ENCODE measurements at regions not wholly inside any gene's neighbourhood (a gene's known extent, or its start where the extent isn't known, plus 50 kb on each side); places are given as distances from the start of the nearest gene placed in this dataset.
"Not testable (repeated sequence)": the region's sequence is repeated elsewhere in the genome, so short reads cannot be mapped to it uniquely, and the experiment has no call there.

- no peak for DNase-seq
Measured at GRCh38 chr4:59248313-59248712, 1951.8 kb upstream of the ADGRL3 start.

GRCh38 chr4:59249110-59249509 is 1951.0 kb upstream of the ADGRL3 start:
- no peak for DNase-seq

GRCh38 chr4:59258002-59258401 is 1942.1 kb upstream of the ADGRL3 start:
- DNase-seq = no peak

- DNase-seq = no peak
Measured at GRCh38 chr4:59307609-59308008, 1892.5 kb upstream of the ADGRL3 start.

GRCh38 chr4:59314637-59315036 is 1885.5 kb upstream of the ADGRL3 start:
- no peak for DNase-seq

GRCh38 chr4:59339631-59340030 is 1860.5 kb upstream of the ADGRL3 start:
- no peak for DNase-seq

- DNase-seq = no peak
Measured at GRCh38 chr4:59341506-59341905, 1858.6 kb upstream of the ADGRL3 start.

- no peak for DNase-seq
Measured at GRCh38 chr4:59348949-59349348, 1851.2 kb upstream of the ADGRL3 start.

- DNase-seq = no peak
Measured at GRCh38 chr4:59369229-59369628, 1830.9 kb upstream of the ADGRL3 start.

- no peak for DNase-seq
Measured at GRCh38 chr4:59374416-59374815, 1825.7 kb upstream of the ADGRL3 start.

GRCh38 chr4:59380841-59381366 is 1819.2 kb upstream of the ADGRL3 start:
- no peak for DNase-seq

- no peak for DNase-seq
Measured at GRCh38 chr4:59381591-59381990, 1818.5 kb upstream of the ADGRL3 start.

GRCh38 chr4:59387759-59388758 is 1812.1 kb upstream of the ADGRL3 start:
- no peak for DNase-seq

- no peak for DNase-seq
Measured at GRCh38 chr4:59393780-59394179, 1806.3 kb upstream of the ADGRL3 start.

- no peak for DNase-seq
Measured at GRCh38 chr4:59400334-59400733, 1799.8 kb upstream of the ADGRL3 start.

- DNase-seq = no peak
Measured at GRCh38 chr4:59409647-59410046, 1790.5 kb upstream of the ADGRL3 start.

GRCh38 chr4:59412739-59413138 is 1787.4 kb upstream of the ADGRL3 start:
- DNase-seq = no peak

GRCh38 chr4:59455751-59456150 is 1744.4 kb upstream of the ADGRL3 start:
- no peak for DNase-seq

GRCh38 chr4:59457576-59457975 is 1742.5 kb upstream of the ADGRL3 start:
- DNase-seq = no peak

GRCh38 chr4:59484944-59485343 is 1715.2 kb upstream of the ADGRL3 start:
- no peak for DNase-seq

GRCh38 chr4:59500103-59500502 is 1700.0 kb upstream of the ADGRL3 start:
- no peak for DNase-seq

GRCh38 chr4:59503731-59504130 is 1696.4 kb upstream of the ADGRL3 start:
- DNase-seq = no peak

GRCh38 chr4:59511809-59512208 is 1688.3 kb upstream of the ADGRL3 start:
- DNase-seq = not testable (repeated sequence)

GRCh38 chr4:59517007-59517406 is 1683.1 kb upstream of the ADGRL3 start:
- DNase-seq = no peak

All from NCI-H524 treated with DMSO at 0.1 percent for 48 hours (cell line).